Stomach (tissue), 8 donors: ENCODE measurements at regions not wholly inside any gene's neighbourhood (a gene's known extent, or its start where the extent isn't known, plus 50 kb on each side); places are given as distances from the start of the nearest gene placed in this dataset.

Source experiments
- DNase-seq, 2 donors: peaks; one replicate each; pipeline versions ENCODE4 v3.0.0 to v3.0.0-alpha.2; 2013 to 2019
- H3K27ac ChIP-seq, 5 donors: fragments of 200-600 bp in 4 of 5; sonication (generic) in 4 of 5; one replicate each; pipeline ENCODE4 v1.5.1; 2013 to 2019; ENCODE audit warnings: mild to moderate bottlenecking in 1 of 5, moderate library complexity in 1 of 5
- H3K27me3 ChIP-seq, 3 donors: fragments of 200-600 bp; sonication (generic); one replicate each; pipeline ENCODE4 v1.5.1; 2017 to 2019; ENCODE audit warnings: mixed run types in 1 of 3
- H3K36me3 ChIP-seq, 4 donors: fragments of 200-600 bp; sonication (generic); 1 replicate in 3 of 4; 2 replicates in 1 of 4; pipeline ENCODE4 v1.5.1; 2016 to 2019
- H3K4me1 ChIP-seq, 4 donors: fragments of 200-600 bp; sonication (generic); one replicate each; pipeline ENCODE4 v1.5.1; 2016 to 2019
- H3K4me3 ChIP-seq, 4 donors: fragments of 200-600 bp; sonication (generic) in 3 of 4; one replicate each; pipeline ENCODE4 v1.5.1; 2016 to 2019; ENCODE audit warnings: mild to moderate bottlenecking in 1 of 4
- H3K9me3 ChIP-seq, 4 donors: fragments of 200-600 bp; sonication (generic); one replicate each; pipeline ENCODE4 v1.5.1; 2016 to 2019
- EP300 ChIP-seq: sonication (generic); formaldehyde crosslinking; IDR thresholded peaks from one replicate; pipeline ENCODE4 v1.6.1; 2017; ENCODE audit warnings: antibody characterized with exemption
- POLR2A ChIP-seq, 4 donors: fragments of 450-650 bp; IDR thresholded peaks; one replicate each; pipeline ENCODE4 v1.6.1; 2016; ENCODE audit warnings: antibody characterized with exemption in 4 of 4, control low read depth in 2 of 4, mild to moderate bottlenecking in 1 of 4, moderate library complexity in 1 of 4
- POLR2AphosphoS5 ChIP-seq, 3 donors: sonication (generic); formaldehyde crosslinking; IDR thresholded peaks; one replicate each; pipeline ENCODE4 v1.6.1; 2016; ENCODE audit warnings: antibody characterized with exemption in 3 of 3
- WGBS, 5 donors: extraction: QIAGEN DNeasy Blood & Tissue Kit in 3 of 5; methylation state at CpG; one replicate each; pipeline versions ENCODE4 v1.1.5 to v1.1.7; 2013 to 2018; 5-methylcytosine and 5-hydroxymethylcytosine counted together
- intact Hi-C: fragments of 100-400 bp; cut with DNase I; formaldehyde crosslinking; loops from one replicate; pipeline ENCODE4 v1.15.1; 2023; ENCODE audit warnings: low total_unique reads
- TF ChIP-seq, protein P1 (sequence below), 7 experiments: fragments of 450-650 bp in 4 of 7; fragments of 200-600 bp in 3 of 7; sonication (generic) in 3 of 7; IDR thresholded peaks; one replicate each; pipeline ENCODE4 v1.5.1; 2016 to 2019; ENCODE audit warnings: antibody characterized with exemption in 7 of 7, control low read depth in 2 of 7, mild to moderate bottlenecking in 1 of 7
- donor health status: healthy with polysubstance abuse.
- donor health status: Bipolar disorder and iron deficiency.
- donor health status: healthy.

GRCh38 chr3:19742935-19743334 is 191.1 kb downstream of the EFHB start:
- H3K27me3 ChIP-seq: no peaks in the 10 kb centered on the region
- no peaks in the 10 kb centered on the region for H3K9me3 ChIP-seq
- H3K27ac ChIP-seq: no peak overlapping the region
- H3K4me1 ChIP-seq: no peaks in the 10 kb centered on the region
- DNase-seq: no peak
- no peaks in the 10 kb centered on the region for H3K36me3 ChIP-seq
- TF ChIP-seq POLR2A (IDR thresholded peaks at IDR 0.05) (no peak), POLR2AphosphoS5 (IDR thresholded peaks at IDR 0.05) (no peak), EP300 (no peak)
- TF ChIP-seq, protein P1, sequence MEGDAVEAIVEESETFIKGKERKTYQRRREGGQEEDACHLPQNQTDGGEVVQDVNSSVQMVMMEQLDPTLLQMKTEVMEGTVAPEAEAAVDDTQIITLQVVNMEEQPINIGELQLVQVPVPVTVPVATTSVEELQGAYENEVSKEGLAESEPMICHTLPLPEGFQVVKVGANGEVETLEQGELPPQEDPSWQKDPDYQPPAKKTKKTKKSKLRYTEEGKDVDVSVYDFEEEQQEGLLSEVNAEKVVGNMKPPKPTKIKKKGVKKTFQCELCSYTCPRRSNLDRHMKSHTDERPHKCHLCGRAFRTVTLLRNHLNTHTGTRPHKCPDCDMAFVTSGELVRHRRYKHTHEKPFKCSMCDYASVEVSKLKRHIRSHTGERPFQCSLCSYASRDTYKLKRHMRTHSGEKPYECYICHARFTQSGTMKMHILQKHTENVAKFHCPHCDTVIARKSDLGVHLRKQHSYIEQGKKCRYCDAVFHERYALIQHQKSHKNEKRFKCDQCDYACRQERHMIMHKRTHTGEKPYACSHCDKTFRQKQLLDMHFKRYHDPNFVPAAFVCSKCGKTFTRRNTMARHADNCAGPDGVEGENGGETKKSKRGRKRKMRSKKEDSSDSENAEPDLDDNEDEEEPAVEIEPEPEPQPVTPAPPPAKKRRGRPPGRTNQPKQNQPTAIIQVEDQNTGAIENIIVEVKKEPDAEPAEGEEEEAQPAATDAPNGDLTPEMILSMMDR (IDR thresholded peaks at IDR 0.05): no peak
- no peak overlapping the region for H3K4me3 ChIP-seq
- intact Hi-C loops: no loop called here

DNA sequence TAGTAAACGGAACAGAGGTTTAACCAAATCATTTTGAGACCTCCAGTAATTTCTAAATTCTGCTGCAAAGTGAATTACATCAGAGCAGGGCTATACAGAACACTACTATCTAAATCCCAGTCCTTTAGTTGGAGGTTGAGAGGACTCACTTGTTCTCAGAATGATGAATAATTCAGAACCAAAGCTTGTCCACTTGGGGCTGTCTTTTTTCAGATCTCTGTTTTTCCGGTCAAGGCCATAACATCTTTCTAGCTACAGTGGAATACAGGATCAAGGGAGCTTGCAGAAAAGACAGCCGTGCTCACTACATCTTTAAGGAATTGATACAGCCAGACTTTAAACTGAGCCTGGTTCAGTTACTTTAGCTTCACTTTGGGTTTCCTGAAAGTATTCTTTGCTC is 194.5 kb downstream of the EFHB start:
- H3K9me3 ChIP-seq: no peaks in the 10 kb centered on the region
- 74 to 90% (median 81%) methylated on average over 3 of the region's 3 CpGs for WGBS, 5 donors
- H3K36me3 ChIP-seq: no peaks in the 10 kb centered on the region
- H3K4me3 ChIP-seq: no peak overlapping the region
- TF ChIP-seq, protein P1 (IDR thresholded peaks at IDR 0.05): no peak
- TF ChIP-seq EP300: no peak
- no peak for TF ChIP-seq POLR2A (IDR thresholded peaks at IDR 0.05)
- TF ChIP-seq POLR2AphosphoS5 (IDR thresholded peaks at IDR 0.05): no peak
- intact Hi-C loops: no loop called here
- no peaks in the 10 kb centered on the region for H3K27me3 ChIP-seq
- no peak overlapping the region for H3K27ac ChIP-seq
- DNase-seq: no peak
- peaks cover 0 to 4% (median 0%) of the 10 kb centered on the region in 4 donors for H3K4me1 ChIP-seq

- Histone ChIP-seq H3K4me1 (peaks cover 0 to 4% (median 0%) of the 10 kb centered on the region in 4 donors), H3K27me3 (no peaks in the 10 kb centered on the region), H3K4me3 (no peak overlapping the region), H3K27ac (no peak overlapping the region), H3K36me3 (no peaks in the 10 kb centered on the region), H3K9me3 (no peaks in the 10 kb centered on the region)
- no peak for DNase-seq
- TF ChIP-seq POLR2A (IDR thresholded peaks at IDR 0.05) (no peak), POLR2AphosphoS5 (IDR thresholded peaks at IDR 0.05) (no peak), EP300 (no peak)
- TF ChIP-seq, protein P1 (IDR thresholded peaks at IDR 0.05): no peak
- intact Hi-C loops: no loop called here
- WGBS, 5 donors: 25 to 47% (median 42%) methylated on average over 1 of the region's 1 CpG
Observed at GRCh38 chr3:19738846-19739245, 195.2 kb downstream of the EFHB start.

DNA sequence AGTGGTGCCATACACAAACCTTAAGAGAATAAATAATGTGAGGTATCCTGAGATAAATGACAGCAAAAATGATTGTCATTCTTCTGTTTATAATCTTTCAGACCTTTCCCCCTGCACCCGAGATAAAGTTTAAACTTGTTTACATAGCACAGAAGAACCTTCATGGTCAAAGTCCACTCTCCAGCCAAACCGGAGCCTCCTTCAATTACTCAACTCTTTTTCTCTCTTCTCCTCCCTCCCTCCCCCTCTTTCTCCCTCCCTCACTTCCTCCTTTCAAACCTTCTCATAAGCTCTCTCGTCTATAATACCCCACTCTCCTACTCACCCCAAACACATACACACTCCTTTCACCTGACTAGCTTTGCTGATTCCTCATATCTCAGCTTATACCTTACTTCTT is 198.9 kb downstream of the EFHB start:
- Histone ChIP-seq H3K9me3 (no peaks in the 10 kb centered on the region), H3K27me3 (no peaks in the 10 kb centered on the region), H3K4me1 (peaks cover 0 to 4% (median 0%) of the 10 kb centered on the region in 4 donors), H3K27ac (no peak overlapping the region), H3K36me3 (no peaks in the 10 kb centered on the region), H3K4me3 (no peak overlapping the region)
- DNase-seq: peak in 1 of 2 donors; percentile 18
- intact Hi-C loops: no loop called here
- WGBS, 5 donors: 11 to 17% (median 12%) methylated on average over 3 of the region's 3 CpGs
- TF ChIP-seq, protein P1 (IDR thresholded peaks at IDR 0.05): no peak
- no peak for TF ChIP-seq POLR2A (IDR thresholded peaks at IDR 0.05)
- no peak for TF ChIP-seq POLR2AphosphoS5 (IDR thresholded peaks at IDR 0.05)
- TF ChIP-seq EP300: no peak
